Mammary epithelial cell (primary cell): ENCODE measurements at regions not wholly inside any gene's neighbourhood (a gene's known extent, or its start where the extent isn't known, plus 50 kb on each side); places are given as distances from the start of the nearest gene placed in this dataset.

Source experiments
- CTCF ChIP-seq, 2 donors: IDR thresholded peaks in 1 of 2; conservative IDR thresholded peaks in 1 of 2; 2 replicates each; pipeline ENCODE4 v1.5.1; 2011 to 2012; ENCODE audit warnings: inconsistent platforms in 2 of 2, low read length in 2 of 2, mild to moderate bottlenecking in 2 of 2, control low read depth in 1 of 2, low read depth in 1 of 2; ENCODE audit not compliant: insufficient read depth in 1 of 2; ENCODE audit errors: extremely low read depth in 1 of 2
- EZH2 ChIP-seq: IDR thresholded peaks from 2 replicates; pipeline ENCODE4 v1.6.1; 2012; ENCODE audit warnings: low read length, inconsistent platforms, borderline replicate concordance

- no peak for TF ChIP-seq CTCF (conservative IDR thresholded peaks at IDR 0.05 in 1 of 2, IDR thresholded peaks at IDR 0.05 in 1 of 2; ENCODE audit: extremely low read depth in 1 of 2, insufficient read depth in 1 of 2, low read depth in 1 of 2, low read length in 2 of 2)
- no peak for TF ChIP-seq EZH2
Observed at GRCh38 chr2:196513796-196514526, 125.6 kb upstream of the CCDC150 start.
